Mesothelial cell of epicardium (in vitro differentiated cells): ENCODE measurements at regions not wholly inside any gene's neighbourhood (a gene's known extent, or its start where the extent isn't known, plus 50 kb on each side); places are given as distances from the start of the nearest gene placed in this dataset.

Experiments used
- DNase-seq, 2 experiments: peaks; one replicate each; pipeline ENCODE4 v3.0.0; 2021; ENCODE audit warnings: low spot score in 2 of 2; ENCODE audit not compliant: unreplicated experiment in 2 of 2
- H3K27ac Mint-ChIP-seq: 2 replicates; pipeline ENCODE4 v1.8.0; 2021; ENCODE audit warnings: mixed read lengths
- H3K27me3 Mint-ChIP-seq: 2 replicates; pipeline ENCODE4 v1.8.0; 2021; ENCODE audit warnings: low read depth, mixed read lengths
- H3K36me3 Mint-ChIP-seq: 2 replicates; pipeline ENCODE4 v1.8.0; 2021; ENCODE audit warnings: mixed read lengths
- H3K4me1 Mint-ChIP-seq: 2 replicates; pipeline ENCODE4 v1.8.0; 2021; ENCODE audit warnings: mixed read lengths
- H3K4me3 Mint-ChIP-seq: 2 replicates; pipeline ENCODE4 v1.8.0; 2021; ENCODE audit warnings: mild to moderate bottlenecking, moderate library complexity, mixed read lengths
- H3K9me3 Mint-ChIP-seq: 2 replicates; pipeline ENCODE4 v1.8.0; 2021; ENCODE audit warnings: mixed read lengths
- CTCF ChIP-seq: fragments of 200-600 bp; sonication (generic); IDR thresholded peaks from one replicate; pipeline ENCODE4 v1.5.0; 2021; ENCODE audit warnings: antibody characterized with exemption; ENCODE audit not compliant: unreplicated experiment

- Mint-ChIP-seq H3K9me3 (no peaks in the 10 kb centered on the region), H3K27ac (no peak overlapping the region), H3K36me3 (no peaks in the 10 kb centered on the region), H3K4me3 (no peak overlapping the region), H3K27me3 (no peaks in the 10 kb centered on the region), H3K4me1 (peaks cover 3% of the 10 kb centered on the region)
- DNase-seq, result no peak
- TF ChIP-seq CTCF, result no peak
Measured at GRCh38 chr4:11098461-11098860, 330.2 kb downstream of the HS3ST1 start.

- DNase-seq, result no peak
- peaks cover 3% of the 10 kb centered on the region for H3K4me1 Mint-ChIP-seq
- no peak overlapping the region for H3K27ac Mint-ChIP-seq
- H3K9me3 Mint-ChIP-seq, result no peaks in the 10 kb centered on the region
- no peaks in the 10 kb centered on the region for H3K36me3 Mint-ChIP-seq
- TF ChIP-seq CTCF, result no peak
- H3K4me3 Mint-ChIP-seq, result no peak overlapping the region
- no peaks in the 10 kb centered on the region for H3K27me3 Mint-ChIP-seq
Measured at GRCh38 chr4:11097725-11098124, 331.0 kb downstream of the HS3ST1 start.

- no peaks in the 10 kb centered on the region for H3K4me1 Mint-ChIP-seq
- H3K9me3 Mint-ChIP-seq, result peaks cover 21% of the 10 kb centered on the region
- no peaks in the 10 kb centered on the region for H3K27me3 Mint-ChIP-seq
- no peak for DNase-seq
- no peak overlapping the region for H3K27ac Mint-ChIP-seq
- TF ChIP-seq CTCF, result no peak
- no peak overlapping the region for H3K4me3 Mint-ChIP-seq
- peaks cover 4% of the 10 kb centered on the region for H3K36me3 Mint-ChIP-seq
Measured at GRCh38 chr4:11081006-11081405, 347.7 kb downstream of the HS3ST1 start.

GRCh38 chr4:11079171-11079570 lies 349.5 kb downstream of the HS3ST1 start:
- no peak overlapping the region for H3K27ac Mint-ChIP-seq
- no peak overlapping the region for H3K4me3 Mint-ChIP-seq
- H3K4me1 Mint-ChIP-seq, result no peaks in the 10 kb centered on the region
- TF ChIP-seq CTCF, result no peak
- no peak for DNase-seq
- H3K9me3 Mint-ChIP-seq, result peaks cover 21% of the 10 kb centered on the region
- peaks cover 4% of the 10 kb centered on the region for H3K36me3 Mint-ChIP-seq
- H3K27me3 Mint-ChIP-seq, result no peaks in the 10 kb centered on the region

- TF ChIP-seq CTCF, result no peak
Measured at GRCh38 chr4:11074581-11075241, 354.0 kb downstream of the HS3ST1 start.

GRCh38 chr4:11073621-11074051 lies 355.1 kb downstream of the HS3ST1 start:
- no peaks in the 10 kb centered on the region for H3K27me3 Mint-ChIP-seq
- no peak overlapping the region for H3K4me3 Mint-ChIP-seq
- peaks cover 19% of the 10 kb centered on the region for H3K4me1 Mint-ChIP-seq
- H3K9me3 Mint-ChIP-seq, result peaks cover 2% of the 10 kb centered on the region
- peak overlapping the region; percentile 44 for H3K27ac Mint-ChIP-seq
- DNase-seq, result no peak
- peaks cover under 1% of the 10 kb centered on the region for H3K36me3 Mint-ChIP-seq
- TF ChIP-seq CTCF, result no peak

More at GRCh38 chr4:11074581-11075241, 354.0 kb downstream of the HS3ST1 start:
- H3K27me3 Mint-ChIP-seq, result no peaks in the 10 kb centered on the region
- peaks cover 15% of the 10 kb centered on the region for H3K4me1 Mint-ChIP-seq
- H3K27ac Mint-ChIP-seq, result no peak overlapping the region
- no peak overlapping the region for H3K4me3 Mint-ChIP-seq
- peaks cover 1% of the 10 kb centered on the region for H3K36me3 Mint-ChIP-seq
- DNase-seq, result no peak
- peaks cover 4% of the 10 kb centered on the region for H3K9me3 Mint-ChIP-seq
